HG02610 (cell line): ENCODE measurements at regions not wholly inside any gene's neighbourhood (a gene's known extent, or its start where the extent isn't known, plus 50 kb on each side); places are given as distances from the start of the nearest gene placed in this dataset.

Source experiments
- ATAC-seq: cut with Tn5 transposase; IDR thresholded peaks from one replicate; pipeline ENCODE4 v1.9.1; 2021; ENCODE audit warnings: mild to moderate bottlenecking, moderate library complexity; ENCODE audit not compliant: unreplicated experiment

GRCh38 chr14:82113007-82113406 is 579.4 kb upstream of the SEL1L start:
- no peak for ATAC-seq

GRCh38 chr14:82113710-82114109 is 580.1 kb upstream of the SEL1L start:
- ATAC-seq: no peak

- ATAC-seq: no peak
These were observed 583.1 kb upstream of the SEL1L start for GRCh38 chr14:82116721-82117120.

- ATAC-seq: no peak
These were observed 589.0 kb upstream of the SEL1L start for GRCh38 chr14:82122655-82123054.

- no peak for ATAC-seq
These were observed 590.9 kb upstream of the SEL1L start for GRCh38 chr14:82124511-82124910.

GRCh38 chr14:82126006-82126405 is 592.4 kb upstream of the SEL1L start:
- no peak for ATAC-seq

- no peak for ATAC-seq
These were observed 600.8 kb upstream of the SEL1L start for GRCh38 chr14:82134411-82134810.

- ATAC-seq: no peak
These were observed 604.8 kb upstream of the SEL1L start for GRCh38 chr14:82138431-82138830.

GRCh38 chr14:82146846-82147245 is 613.2 kb upstream of the SEL1L start:
- ATAC-seq: no peak

GRCh38 chr14:82153689-82154088 is 620.0 kb upstream of the SEL1L start:
- no peak for ATAC-seq

- no peak for ATAC-seq
These were observed 626.0 kb upstream of the SEL1L start for GRCh38 chr14:82159624-82160023.

GRCh38 chr14:82180139-82180538 is 646.5 kb upstream of the SEL1L start:
- no peak for ATAC-seq

GRCh38 chr14:82182646-82183045 is 649.0 kb upstream of the SEL1L start:
- no peak for ATAC-seq

- ATAC-seq: no peak
These were observed 657.1 kb upstream of the SEL1L start for GRCh38 chr14:82190742-82191141.

GRCh38 chr14:82192387-82192786 is 658.7 kb upstream of the SEL1L start:
- ATAC-seq: no peak

- no peak for ATAC-seq
These were observed 689.6 kb upstream of the SEL1L start for GRCh38 chr14:82223276-82223675.

- no peak for ATAC-seq
These were observed 691.0 kb upstream of the SEL1L start for GRCh38 chr14:82224610-82225009.

- no peak for ATAC-seq
These were observed 697.1 kb upstream of the SEL1L start for GRCh38 chr14:82230748-82231147.

- ATAC-seq: no peak
These were observed 705.0 kb upstream of the SEL1L start for GRCh38 chr14:82238649-82239048.

- no peak for ATAC-seq
These were observed 705.6 kb upstream of the SEL1L start for GRCh38 chr14:82239223-82239622.

- ATAC-seq: no peak
These were observed 711.1 kb upstream of the SEL1L start for GRCh38 chr14:82244791-82245190.

GRCh38 chr14:82251494-82251893 is 717.8 kb upstream of the SEL1L start:
- ATAC-seq: no peak

GRCh38 chr14:82270286-82270685 is 736.6 kb upstream of the SEL1L start:
- ATAC-seq: no peak

GRCh38 chr14:82298811-82299210 is 765.2 kb upstream of the SEL1L start:
- ATAC-seq: no peak
